ENCODE measurements at regions not wholly inside any gene's neighbourhood (a gene's known extent, or its start where the extent isn't known, plus 50 kb on each side); places are given as distances from the start of the nearest gene placed in this dataset.

- ATAC-seq, result peak; percentile 12
- TF ChIP-seq CSDC2 (CRISPR knock-in tag; IDR thresholded peaks at IDR 0.05), result no peak
- TF ChIP-seq GLIS3 (CRISPR knock-in tag; IDR thresholded peaks at IDR 0.05), result no peak
- TF ChIP-seq CREB5 (CRISPR knock-in tag; IDR thresholded peaks at IDR 0.05; ENCODE audit: low read depth), result no peak
- TF ChIP-seq PPARA (CRISPR knock-in tag; IDR thresholded peaks at IDR 0.05; ENCODE audit: borderline replicate concordance), result no peak
- TF ChIP-seq ZFP30 (CRISPR knock-in tag; IDR thresholded peaks at IDR 0.05), result no peak
- no peak for TF ChIP-seq ESRRG (CRISPR knock-in tag; IDR thresholded peaks at IDR 0.05)
Observed at GRCh38 chr14:95442016-95442632, 74.3 kb downstream of the SYNE3 start.

- TF ChIP-seq PPARA (CRISPR knock-in tag; IDR thresholded peaks at IDR 0.05; ENCODE audit: borderline replicate concordance) (no peak), ZNF565 (CRISPR knock-in tag; conservative IDR thresholded peaks at IDR 0.05; ENCODE audit: low read depth) (no peak), RARB (CRISPR knock-in tag; IDR thresholded peaks at IDR 0.05) (no peak), ZFP30 (CRISPR knock-in tag; IDR thresholded peaks at IDR 0.05) (no peak), ZNF8 (CRISPR knock-in tag; IDR thresholded peaks at IDR 0.05) (no peak), ISL1 (CRISPR knock-in tag; IDR thresholded peaks at IDR 0.05) (no peak), ARNTL (CRISPR knock-in tag; IDR thresholded peaks at IDR 0.05; ENCODE audit: borderline replicate concordance, low read depth) (no peak), TOX (CRISPR knock-in tag; IDR thresholded peaks at IDR 0.05; ENCODE audit: borderline replicate concordance) (no peak), ZNF70 (CRISPR knock-in tag; IDR thresholded peaks at IDR 0.05) (no peak), BACH2 (CRISPR knock-in tag; IDR thresholded peaks at IDR 0.05; ENCODE audit: borderline replicate concordance) (no peak), CREB5 (CRISPR knock-in tag; IDR thresholded peaks at IDR 0.05; ENCODE audit: low read depth) (no peak), POU6F1 (CRISPR knock-in tag; IDR thresholded peaks at IDR 0.05; ENCODE audit: borderline replicate concordance, low read depth) (no peak), TCF4 (CRISPR knock-in tag; IDR thresholded peaks at IDR 0.05; ENCODE audit: borderline replicate concordance) (no peak), CSDC2 (CRISPR knock-in tag; IDR thresholded peaks at IDR 0.05) (no peak), ESRRG (CRISPR knock-in tag; IDR thresholded peaks at IDR 0.05) (no peak), CSRNP3 (CRISPR knock-in tag; IDR thresholded peaks at IDR 0.05) (no peak), ZFP3 (CRISPR knock-in tag; IDR thresholded peaks at IDR 0.05) (no peak), TSHZ2 (CRISPR knock-in tag; IDR thresholded peaks at IDR 0.05) (no peak)
- ATAC-seq, result peak; percentile 75
Observed at GRCh38 chr14:95440951-95441350, 75.5 kb downstream of the SYNE3 start.

GRCh38 chr14:95440496-95440895 is 76.0 kb downstream of the SYNE3 start:
- TF ChIP-seq ARNTL (CRISPR knock-in tag; IDR thresholded peaks at IDR 0.05; ENCODE audit: borderline replicate concordance, low read depth), result no peak
- TF ChIP-seq CSDC2 (CRISPR knock-in tag; IDR thresholded peaks at IDR 0.05), result no peak
- no peak for TF ChIP-seq BACH2 (CRISPR knock-in tag; IDR thresholded peaks at IDR 0.05; ENCODE audit: borderline replicate concordance)
- 0 out of 2 replicates have a peak, but pooled peaks have one; percentile 39 for TF ChIP-seq ISL1 (CRISPR knock-in tag; IDR thresholded peaks at IDR 0.05)
- peak; percentile 42; the same call in 1 of the 2 replicates for TF ChIP-seq TSHZ2 (CRISPR knock-in tag; IDR thresholded peaks at IDR 0.05)
- TF ChIP-seq TCF4 (CRISPR knock-in tag; IDR thresholded peaks at IDR 0.05; ENCODE audit: borderline replicate concordance), result peak; percentile 50; the same call in 1 of the 2 replicates
- 0 out of 2 replicates have a peak, but pooled peaks have one; percentile 17 for TF ChIP-seq ZNF8 (CRISPR knock-in tag; IDR thresholded peaks at IDR 0.05)
- peak; percentile 56 for ATAC-seq
